Activated naive CD8-positive, alpha-beta T cell treated with anti-CD3 and anti-CD28 coated beads for 36 hours (primary cell): ENCODE measurements at regions not wholly inside any gene's neighbourhood (a gene's known extent, or its start where the extent isn't known, plus 50 kb on each side); places are given as distances from the start of the nearest gene placed in this dataset.

Experiments used
- DNase-seq: peaks from one replicate; pipeline ENCODE4 v3.0.0; 2021
- H3K27ac Mint-ChIP-seq: one replicate; pipeline ENCODE4 v1.8.0; 2022; ENCODE audit warnings: mild to moderate bottlenecking, moderate library complexity, mixed read lengths
- H3K27me3 Mint-ChIP-seq: one replicate; pipeline ENCODE4 v1.8.0; 2022; ENCODE audit warnings: mild to moderate bottlenecking, mixed read lengths
- H3K36me3 Mint-ChIP-seq: one replicate; pipeline ENCODE4 v1.8.0; 2021; ENCODE audit warnings: mild to moderate bottlenecking, mixed read lengths
- H3K4me1 Mint-ChIP-seq: one replicate; pipeline ENCODE4 v1.8.0; 2021; ENCODE audit warnings: mixed read lengths
- H3K4me3 Mint-ChIP-seq: one replicate; pipeline ENCODE4 v1.8.0; 2022; ENCODE audit warnings: mild to moderate bottlenecking, moderate library complexity, mixed read lengths
- H3K9me3 Mint-ChIP-seq: one replicate; pipeline ENCODE4 v1.8.0; 2022; ENCODE audit warnings: mixed read lengths

DNA sequence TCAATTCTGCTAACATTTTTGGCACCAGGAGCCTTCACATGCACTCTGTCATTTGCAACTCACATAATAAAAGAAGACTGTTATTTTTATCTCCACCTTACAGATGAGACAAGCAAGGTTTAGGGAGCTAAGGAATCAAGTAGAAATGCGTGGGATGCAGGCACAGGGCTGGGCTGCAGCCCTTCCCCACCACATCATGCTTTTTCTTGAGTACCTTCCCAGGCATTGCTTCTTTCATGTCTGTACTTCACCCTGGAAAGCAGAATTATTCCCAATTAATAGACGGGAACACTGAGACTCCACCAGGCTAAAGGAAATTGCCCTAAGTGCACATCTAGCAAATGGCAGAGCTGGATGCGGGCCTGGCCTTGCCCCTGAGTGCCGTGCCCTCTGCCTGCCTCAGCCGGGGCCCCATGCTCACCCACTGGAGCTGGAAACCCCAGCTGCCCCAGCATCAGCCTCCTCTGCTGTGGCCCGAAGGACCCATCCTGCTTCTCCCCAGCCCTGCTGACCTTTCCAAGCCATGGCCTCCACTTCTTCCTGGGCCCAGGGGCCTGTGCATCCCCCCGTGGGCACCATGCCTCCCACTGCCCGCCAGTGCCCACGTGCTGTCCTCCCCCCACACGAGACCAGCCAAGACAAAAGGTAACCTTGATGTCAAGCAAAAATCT, 257.5 kb downstream of the TOMM20 start:
- Mint-ChIP-seq H3K36me3 (no peaks in the 10 kb centered on the region), H3K4me1 (peaks cover 26% of the 10 kb centered on the region), H3K27me3 (no peaks in the 10 kb centered on the region), H3K4me3 (no peak overlapping the region), H3K9me3 (peaks cover 3% of the 10 kb centered on the region), H3K27ac (no peak overlapping the region)
- DNase-seq, result no peak

DNA sequence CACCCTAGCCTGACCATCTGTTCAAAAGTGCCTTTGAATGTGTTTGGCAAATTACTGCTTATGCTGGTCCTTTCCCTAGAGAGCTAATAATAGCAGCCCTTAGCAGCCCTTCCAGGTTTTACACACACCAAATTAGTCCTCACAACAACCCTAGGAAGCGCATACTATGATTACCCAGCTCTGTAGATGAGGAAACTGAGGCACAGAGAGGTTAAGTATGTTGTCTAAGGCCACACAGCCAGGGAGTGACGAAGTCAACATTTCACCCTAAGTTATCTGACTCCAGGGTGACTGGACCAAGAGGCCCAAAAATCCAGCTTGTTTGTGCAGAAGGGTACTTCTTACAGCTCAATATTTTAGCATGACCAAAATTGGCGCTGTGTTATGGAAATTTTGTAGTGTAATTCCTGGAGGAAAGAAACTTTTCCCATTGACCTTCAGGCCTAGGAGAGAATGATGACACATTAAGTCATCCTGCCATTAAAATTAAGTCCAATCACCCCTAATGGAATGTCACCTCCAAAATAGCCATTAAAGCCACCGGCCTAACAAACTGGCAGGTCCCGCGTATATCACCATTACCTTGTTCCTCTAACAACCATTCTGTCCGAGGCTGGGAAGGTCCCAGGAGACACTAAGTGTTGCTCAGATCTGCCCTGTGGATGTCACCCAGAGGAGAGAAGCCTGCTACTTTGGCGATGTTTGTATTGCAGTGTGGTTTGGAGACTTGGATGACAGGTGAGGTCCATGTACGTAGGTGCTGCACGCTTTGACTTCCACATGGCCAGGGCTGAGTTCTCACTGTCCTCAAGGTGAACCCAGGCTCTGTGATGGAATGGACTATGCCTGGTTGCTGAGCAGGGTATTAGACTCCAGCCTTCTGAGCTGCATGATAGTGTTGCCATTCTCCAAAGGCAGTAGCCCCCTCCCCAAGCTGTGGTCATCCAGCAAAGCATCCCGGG, 258.3 kb downstream of the TOMM20 start:
- H3K27ac Mint-ChIP-seq, result no peak overlapping the region
- peaks cover 20% of the 10 kb centered on the region for H3K4me1 Mint-ChIP-seq
- H3K36me3 Mint-ChIP-seq, result no peaks in the 10 kb centered on the region
- H3K9me3 Mint-ChIP-seq, result peaks cover 4% of the 10 kb centered on the region
- no peak for DNase-seq
- no peaks in the 10 kb centered on the region for H3K27me3 Mint-ChIP-seq
- no peak overlapping the region for H3K4me3 Mint-ChIP-seq

DNA sequence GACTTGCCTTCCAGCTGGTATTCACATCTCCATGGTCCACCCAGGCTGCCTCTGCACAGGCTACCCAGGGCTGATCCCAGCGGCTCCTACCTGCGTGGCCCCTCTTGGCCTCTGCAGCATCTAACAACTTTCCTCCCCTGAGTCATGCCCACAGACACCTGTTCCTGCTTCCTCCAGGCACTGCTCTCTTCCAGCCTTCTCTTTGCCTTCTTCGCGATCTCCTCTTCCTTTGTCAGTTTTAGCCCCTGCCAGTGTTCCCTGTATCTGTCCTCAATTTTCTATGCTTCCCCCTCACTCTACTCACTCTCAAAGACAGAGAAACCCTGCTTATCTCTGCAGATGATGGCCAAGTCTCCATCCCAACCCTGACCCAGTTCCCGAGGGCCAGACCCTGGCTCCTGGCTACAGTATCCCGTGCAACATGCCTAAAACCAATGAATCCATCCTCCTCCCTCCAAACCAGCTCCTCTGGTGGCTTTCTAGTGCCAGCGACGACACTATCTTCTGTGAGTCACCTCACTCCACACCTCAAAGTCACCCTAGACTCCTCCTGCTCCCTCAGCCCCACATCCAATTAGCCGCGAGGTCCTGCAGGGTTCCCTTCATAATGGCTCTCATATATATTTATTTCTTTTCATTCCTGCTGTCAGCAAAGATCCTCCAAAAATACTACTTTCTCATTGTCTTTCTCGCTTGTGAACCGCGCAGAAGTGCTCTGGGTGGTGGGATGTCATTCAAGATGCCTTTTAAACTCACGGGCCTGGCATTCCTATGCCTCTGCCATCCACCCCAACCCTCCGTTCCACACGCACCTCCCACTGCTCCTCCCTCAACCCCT, 259.2 kb downstream of the TOMM20 start:
- H3K27ac Mint-ChIP-seq, result no peak overlapping the region
- peaks cover 4% of the 10 kb centered on the region for H3K9me3 Mint-ChIP-seq

DNA sequence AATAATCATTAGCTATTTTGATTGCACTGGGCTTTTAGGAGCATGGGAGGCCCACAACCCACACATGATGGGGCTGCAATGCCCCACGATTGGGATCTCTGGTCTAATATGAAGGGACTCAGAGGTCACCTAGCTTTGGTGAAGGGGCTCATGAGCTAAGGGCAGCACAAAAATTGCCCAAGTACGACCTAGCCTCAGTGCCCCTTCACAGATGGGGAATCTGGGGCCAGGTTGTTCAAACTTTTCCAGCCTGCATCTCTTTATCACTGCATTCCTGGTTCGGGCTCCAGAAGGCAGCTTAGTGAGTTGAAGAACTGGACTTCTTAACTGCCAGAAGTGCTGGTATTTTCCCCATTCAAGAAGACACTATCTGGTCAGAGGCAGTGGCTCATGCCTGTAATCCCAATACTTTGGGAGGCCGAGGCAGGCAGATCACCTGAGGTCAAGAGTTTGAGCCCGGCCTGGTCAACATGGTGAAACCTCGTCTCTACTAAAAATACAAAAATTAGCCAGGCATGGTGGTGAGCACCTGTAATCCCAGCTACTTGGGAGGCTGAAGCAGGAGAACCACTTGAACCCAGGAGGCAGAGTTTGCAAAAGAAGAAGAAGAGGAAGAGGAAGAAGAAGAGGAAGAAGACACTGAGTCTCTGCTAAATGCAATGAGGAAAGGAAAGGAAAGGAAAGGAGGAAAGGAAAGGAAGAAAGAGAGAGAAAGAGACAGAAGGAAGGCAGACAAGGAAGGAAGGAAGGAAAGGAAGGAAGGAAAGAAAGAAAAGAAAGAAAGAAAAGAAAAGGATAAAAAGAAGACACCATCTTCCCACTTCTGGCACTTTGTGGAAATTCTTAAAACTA, 258.5 kb upstream of the IRF2BP2 start:
- H3K9me3 Mint-ChIP-seq, result peaks cover 4% of the 10 kb centered on the region

More for the DNA sequence above, 259.2 kb downstream of the TOMM20 start:
- Mint-ChIP-seq H3K36me3 (no peaks in the 10 kb centered on the region), H3K4me1 (peaks cover 17% of the 10 kb centered on the region), H3K4me3 (no peak overlapping the region), H3K27me3 (no peaks in the 10 kb centered on the region)
- no peak for DNase-seq

DNA sequence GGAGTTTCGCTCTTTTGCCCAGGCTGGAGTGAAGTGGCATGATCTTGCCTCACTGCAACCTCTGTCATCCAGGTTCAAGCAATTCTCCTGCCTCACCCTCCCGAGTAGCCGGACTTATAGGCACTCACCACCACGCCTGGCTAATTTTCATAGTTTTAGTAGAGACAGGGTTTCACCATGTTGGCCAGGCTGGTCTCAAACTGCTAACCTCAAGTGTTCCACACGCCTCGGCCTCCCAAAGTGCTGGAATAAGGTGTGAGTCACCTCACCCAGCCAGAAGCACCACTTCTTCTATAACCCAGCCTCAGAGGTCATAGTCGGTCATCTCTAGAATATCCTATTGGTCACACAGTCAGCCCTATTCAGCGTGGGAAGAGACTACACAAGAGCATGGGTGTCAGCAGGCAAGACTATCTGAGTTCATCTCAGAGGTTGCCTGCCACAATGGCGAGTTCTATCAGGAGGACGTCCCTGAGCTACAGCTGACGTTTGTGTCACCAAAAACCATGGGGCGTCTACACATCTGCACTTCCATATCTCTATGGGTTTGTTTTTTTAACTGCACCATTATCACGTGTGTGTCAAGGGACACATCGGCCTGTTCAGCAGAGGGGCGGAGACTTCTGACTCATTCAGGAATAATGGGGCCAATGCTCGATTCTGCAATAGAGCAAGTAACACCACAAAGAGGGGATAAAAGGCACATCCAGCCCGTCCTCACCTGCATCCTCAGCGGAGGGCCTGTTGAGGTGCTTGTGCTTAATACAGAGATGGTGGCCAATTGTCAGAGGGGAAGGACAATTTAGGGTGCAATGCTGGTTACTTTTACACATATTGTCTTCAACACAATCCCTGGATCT, 256.3 kb upstream of the IRF2BP2 start:
- Mint-ChIP-seq H3K9me3 (peaks cover 4% of the 10 kb centered on the region), H3K36me3 (no peaks in the 10 kb centered on the region), H3K27me3 (no peaks in the 10 kb centered on the region), H3K4me3 (no peak overlapping the region), H3K4me1 (peaks cover 12% of the 10 kb centered on the region), H3K27ac (no peak overlapping the region)
- DNase-seq, result no peak

More for the DNA sequence above, 258.5 kb upstream of the IRF2BP2 start:
- Mint-ChIP-seq H3K36me3 (no peaks in the 10 kb centered on the region), H3K27ac (no peak overlapping the region), H3K4me3 (no peak overlapping the region), H3K4me1 (peaks cover 17% of the 10 kb centered on the region), H3K27me3 (no peaks in the 10 kb centered on the region)
- no peak for DNase-seq

DNA sequence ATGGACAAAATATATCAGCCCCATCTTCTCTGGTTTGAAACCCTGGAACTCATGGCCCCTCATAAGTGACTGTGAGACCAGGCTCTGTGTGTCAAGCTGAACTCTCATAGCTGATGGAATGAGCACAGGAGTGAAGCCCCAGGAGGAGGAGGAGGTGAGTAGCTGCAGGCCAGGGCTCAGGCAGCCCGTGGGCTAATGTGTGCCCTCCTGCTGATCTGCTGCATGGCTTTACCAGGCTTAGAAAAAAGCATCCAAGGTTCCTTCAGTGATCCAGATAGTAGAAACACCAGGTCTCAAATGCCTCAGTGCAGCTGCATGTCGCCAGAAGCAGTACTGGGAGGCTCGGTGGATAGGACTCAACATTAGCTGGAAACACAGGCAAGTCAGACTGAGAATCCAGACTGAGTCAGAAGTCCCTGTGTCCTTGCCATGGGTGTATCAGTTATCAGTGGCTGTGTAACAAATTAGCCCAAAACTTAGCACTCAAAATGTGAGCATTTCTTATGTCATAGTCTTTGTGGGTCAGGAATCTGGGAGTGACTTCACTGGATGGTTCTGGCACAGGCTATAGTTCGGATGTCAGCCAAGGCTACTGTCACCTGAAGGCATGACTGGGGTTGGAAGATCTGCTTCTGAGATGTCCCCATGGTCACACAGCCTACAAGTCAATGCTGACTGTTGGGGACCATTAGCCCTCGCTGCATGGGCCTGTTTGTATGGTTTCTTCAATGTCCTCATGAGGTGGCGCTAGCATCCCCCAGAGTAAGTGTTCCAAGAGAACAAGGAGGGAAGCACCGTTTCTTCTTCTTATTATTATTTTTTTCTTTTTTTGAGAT, 255.4 kb upstream of the IRF2BP2 start:
- Mint-ChIP-seq H3K27me3 (no peaks in the 10 kb centered on the region), H3K4me1 (peaks cover 12% of the 10 kb centered on the region), H3K4me3 (no peak overlapping the region), H3K9me3 (peaks cover 6% of the 10 kb centered on the region), H3K27ac (no peak overlapping the region), H3K36me3 (no peaks in the 10 kb centered on the region)
- DNase-seq, result no peak

DNA sequence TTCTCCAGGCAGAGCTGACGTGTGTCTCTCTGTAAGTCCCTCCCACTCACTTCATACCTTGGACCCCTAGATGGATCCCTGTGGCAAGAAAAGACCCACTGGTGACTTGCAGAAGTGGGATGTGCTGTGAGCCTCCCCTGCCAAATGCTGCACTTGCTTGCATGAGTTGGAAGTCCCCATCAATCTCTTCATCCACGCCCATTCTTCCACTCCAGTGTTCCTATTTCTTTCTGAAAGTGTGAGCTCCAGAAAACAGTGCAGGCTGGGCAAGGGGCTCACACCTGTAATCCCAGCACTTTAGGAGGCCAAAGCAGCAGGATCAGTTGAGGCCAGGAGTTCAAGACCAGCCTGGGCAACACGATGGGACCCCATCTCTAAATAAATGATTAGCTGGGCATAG, 254.1 kb upstream of the IRF2BP2 start:
- Mint-ChIP-seq H3K27ac (no peak overlapping the region), H3K4me1 (peaks cover 14% of the 10 kb centered on the region), H3K27me3 (no peaks in the 10 kb centered on the region), H3K36me3 (no peaks in the 10 kb centered on the region), H3K4me3 (no peak overlapping the region), H3K9me3 (peaks cover 6% of the 10 kb centered on the region)
- no peak for DNase-seq

DNA sequence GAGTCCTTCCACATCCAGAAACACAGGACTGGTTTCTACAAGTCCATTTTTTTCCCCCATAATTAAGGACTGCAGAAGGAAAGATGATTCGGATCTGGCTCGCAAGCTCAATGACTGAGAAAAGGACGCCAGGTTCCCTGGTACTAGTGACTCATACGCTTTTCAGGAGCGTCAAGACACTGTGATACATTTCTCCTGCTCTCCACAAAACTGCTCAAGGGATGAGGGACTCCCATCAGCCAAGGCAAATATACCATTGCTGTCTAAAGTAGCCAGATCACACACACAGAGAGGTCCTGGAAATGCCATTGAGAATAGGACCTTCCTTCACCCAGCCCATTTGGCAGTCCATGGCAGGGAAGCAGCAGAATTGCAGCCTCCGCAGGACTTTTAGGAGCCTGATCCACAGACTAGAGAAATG, 253.6 kb upstream of the IRF2BP2 start:
- Mint-ChIP-seq H3K4me1 (peaks cover 14% of the 10 kb centered on the region), H3K36me3 (no peaks in the 10 kb centered on the region), H3K9me3 (peaks cover 6% of the 10 kb centered on the region), H3K4me3 (no peak overlapping the region), H3K27ac (no peak overlapping the region), H3K27me3 (no peaks in the 10 kb centered on the region)
- DNase-seq, result no peak

DNA sequence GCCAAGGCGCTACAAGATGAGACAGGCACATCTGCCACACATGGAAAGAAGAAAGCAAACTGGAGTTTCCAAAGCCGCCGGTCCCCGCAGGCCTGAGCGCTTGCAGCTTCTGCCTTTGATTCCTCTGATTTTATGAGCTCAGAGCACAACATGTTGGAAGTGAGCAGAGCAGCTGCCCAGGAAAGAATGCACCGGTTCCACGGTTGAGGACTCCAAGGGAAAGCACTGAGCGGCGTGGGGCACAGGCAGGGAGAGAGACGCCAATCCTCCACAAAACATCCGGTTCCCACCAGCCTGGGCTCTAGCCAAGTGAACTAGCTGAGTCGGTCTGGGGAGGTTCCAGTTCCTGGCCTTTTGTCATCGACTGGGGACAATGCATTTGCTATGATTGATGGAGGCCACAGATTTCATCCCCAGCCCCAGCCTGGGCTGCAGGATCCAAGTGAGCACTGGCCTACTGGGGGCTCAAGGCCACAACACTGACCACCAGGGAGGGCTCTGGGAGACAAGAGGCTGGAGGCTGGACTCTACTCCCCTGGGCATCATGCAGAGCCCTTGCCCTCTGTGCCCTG, 253.1 kb upstream of the IRF2BP2 start:
- Mint-ChIP-seq H3K27me3 (no peaks in the 10 kb centered on the region), H3K27ac (no peak overlapping the region), H3K4me1 (peaks cover 14% of the 10 kb centered on the region), H3K36me3 (no peaks in the 10 kb centered on the region), H3K4me3 (no peak overlapping the region), H3K9me3 (peaks cover 6% of the 10 kb centered on the region)
- no peak for DNase-seq

DNA sequence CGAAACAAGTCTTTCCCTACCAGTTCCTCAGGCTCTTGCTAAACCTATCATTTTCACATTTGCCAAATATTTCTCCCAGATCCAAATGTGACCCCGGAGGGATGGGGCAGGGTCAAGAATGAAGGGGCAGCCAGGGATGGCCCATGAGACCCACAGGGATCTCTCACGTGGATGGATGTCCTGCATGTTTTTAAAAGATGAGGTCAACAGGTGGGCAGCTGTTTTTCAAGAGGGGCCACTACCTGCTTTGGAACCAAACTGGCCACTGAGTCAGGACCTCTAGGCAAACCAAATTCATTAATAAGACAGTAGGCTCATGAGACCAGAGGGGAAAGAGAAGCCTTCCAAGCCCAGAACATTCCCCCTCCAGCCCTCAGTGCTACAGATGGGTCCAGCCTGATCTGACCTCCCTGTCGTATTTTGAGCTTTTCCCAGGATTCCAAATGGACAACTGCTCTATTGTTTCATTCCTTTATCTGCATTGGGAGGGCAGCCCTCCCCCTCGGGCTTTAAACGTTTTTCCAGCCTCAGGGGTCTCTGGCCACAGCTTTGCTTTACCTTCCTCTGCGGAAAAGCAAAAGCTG, 252.5 kb upstream of the IRF2BP2 start:
- no peaks in the 10 kb centered on the region for H3K27me3 Mint-ChIP-seq

DNA sequence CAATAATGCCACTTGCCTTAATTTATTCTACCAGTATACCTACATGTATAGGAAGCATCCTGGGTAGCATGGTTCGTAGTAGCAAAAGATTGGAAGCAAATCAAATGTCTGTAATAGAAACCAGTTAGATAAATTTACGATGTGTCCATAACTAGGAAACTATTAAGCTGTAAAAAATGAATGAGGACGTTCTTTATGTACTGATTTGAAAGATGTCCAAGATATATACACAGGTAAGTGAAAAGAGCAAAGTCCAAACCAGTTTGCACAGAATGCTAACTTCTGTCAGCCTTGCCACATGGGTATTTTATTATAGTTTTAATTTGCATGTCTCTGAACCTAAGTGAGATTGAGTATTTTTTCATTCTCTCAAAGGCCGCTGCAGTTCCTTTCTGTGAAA, 251.8 kb upstream of the IRF2BP2 start:
- peaks cover 6% of the 10 kb centered on the region for H3K9me3 Mint-ChIP-seq
- no peak overlapping the region for H3K4me3 Mint-ChIP-seq
- peaks cover 10% of the 10 kb centered on the region for H3K4me1 Mint-ChIP-seq
- H3K27me3 Mint-ChIP-seq, result no peaks in the 10 kb centered on the region
- no peak for DNase-seq
- H3K27ac Mint-ChIP-seq, result no peak overlapping the region
- no peaks in the 10 kb centered on the region for H3K36me3 Mint-ChIP-seq

More for the DNA sequence above, 252.5 kb upstream of the IRF2BP2 start:
- no peak for DNase-seq
- H3K9me3 Mint-ChIP-seq, result peaks cover 6% of the 10 kb centered on the region
- H3K4me1 Mint-ChIP-seq, result peaks cover 14% of the 10 kb centered on the region
- H3K36me3 Mint-ChIP-seq, result no peaks in the 10 kb centered on the region
- no peak overlapping the region for H3K4me3 Mint-ChIP-seq
- no peak overlapping the region for H3K27ac Mint-ChIP-seq

DNA sequence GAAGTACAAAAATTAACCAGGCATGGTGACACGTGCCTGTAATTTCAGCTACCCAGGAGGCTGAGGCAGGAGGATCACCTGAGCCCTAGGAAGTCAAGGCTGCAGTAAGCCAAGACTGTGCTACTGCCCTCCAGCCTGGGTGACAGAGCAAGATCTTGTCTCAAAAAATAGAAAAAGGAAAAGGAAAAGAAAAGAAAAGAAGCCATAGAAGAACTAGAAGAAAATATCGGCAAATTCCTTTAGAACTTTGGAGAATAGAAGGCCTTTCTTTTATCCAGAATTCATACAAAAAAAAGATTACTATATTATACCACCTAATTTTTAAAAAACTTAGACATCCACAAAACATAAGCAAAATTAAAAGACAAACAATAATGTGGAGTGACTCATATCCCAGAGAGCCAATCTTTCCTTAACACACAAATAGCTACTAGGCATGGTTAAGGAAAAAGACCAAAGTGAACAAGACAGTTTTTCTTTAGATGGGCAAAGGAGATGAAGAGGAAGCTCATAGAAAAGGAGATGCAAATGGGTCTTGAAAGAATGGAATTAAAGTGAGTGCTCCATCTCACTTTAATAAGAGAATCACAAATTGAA, 251.1 kb upstream of the IRF2BP2 start:
- Mint-ChIP-seq H3K27ac (no peak overlapping the region), H3K36me3 (no peaks in the 10 kb centered on the region), H3K27me3 (no peaks in the 10 kb centered on the region), H3K9me3 (peaks cover 3% of the 10 kb centered on the region), H3K4me1 (peaks cover 6% of the 10 kb centered on the region), H3K4me3 (no peak overlapping the region)
- DNase-seq, result no peak
